Lung (tissue), 11 donors: ENCODE measurements at regions not wholly inside any gene's neighbourhood (a gene's known extent, or its start where the extent isn't known, plus 50 kb on each side); places are given as distances from the start of the nearest gene placed in this dataset.
A peak's percentile ranks its signal among the peaks of the same experiment; 100 is the strongest.

Experiments
- ATAC-seq: fragments of 200-7000 bp; cut with Tn5 transposase; one replicate; pipeline ENCODE4 v1.9.1; 2020; ENCODE audit warnings: moderate number of reproducible peaks; ENCODE audit not compliant: insufficient read depth, low FRiP score
- DNase-seq, 3 donors: peaks; one replicate each; pipeline ENCODE4 v3.0.0-alpha.2; 2013 to 2017
- H3K27ac ChIP-seq, 2 donors: one replicate each; pipeline ENCODE4 v1.5.1; 2013; ENCODE audit warnings: mild to moderate bottlenecking in 2 of 2, moderate library complexity in 2 of 2, control low read depth in 1 of 2, inconsistent platforms in 1 of 2, low read depth in 1 of 2, low read length in 1 of 2
- H3K27me3 ChIP-seq, 3 donors: one replicate each; pipeline ENCODE4 v1.5.1; 2013; ENCODE audit warnings: low read length in 2 of 3; ENCODE audit not compliant: control insufficient read depth in 3 of 3, insufficient read depth in 3 of 3
- H3K36me3 ChIP-seq, 4 donors: one replicate each; pipeline ENCODE4 v1.5.1; 2013; ENCODE audit warnings: low read length in 4 of 4, mild to moderate bottlenecking in 1 of 4, moderate library complexity in 1 of 4; ENCODE audit not compliant: control insufficient read depth in 4 of 4, insufficient read depth in 4 of 4
- H3K4me1 ChIP-seq, 5 donors: one replicate each; pipeline ENCODE4 v1.5.1; 2013; ENCODE audit warnings: low read length in 5 of 5, mild to moderate bottlenecking in 2 of 5, moderate library complexity in 1 of 5; ENCODE audit not compliant: control insufficient read depth in 5 of 5, insufficient read depth in 5 of 5
- H3K4me3 ChIP-seq: one replicate; pipeline ENCODE4 v1.5.1; 2013; ENCODE audit warnings: mild to moderate bottlenecking, control low read depth, moderate library complexity
- H3K9ac ChIP-seq, 2 donors: one replicate each; pipeline ENCODE4 v1.5.1; 2013; ENCODE audit warnings: low read length in 2 of 2, control low read depth in 1 of 2; ENCODE audit not compliant: insufficient read depth in 1 of 2
- H3K9me3 ChIP-seq, 4 donors: one replicate each; pipeline ENCODE4 v1.5.1; 2013; ENCODE audit warnings: low read length in 3 of 4, mild to moderate bottlenecking in 1 of 4, moderate library complexity in 1 of 4; ENCODE audit not compliant: control insufficient read depth in 4 of 4, insufficient read depth in 3 of 4
- WGBS, 2 donors: extraction: QIAGEN DNeasy Blood & Tissue Kit; methylation state at CpG; one replicate each; pipeline ENCODE4 v1.1.7; 2013; 5-methylcytosine and 5-hydroxymethylcytosine counted together
- TF ChIP-seq, protein P1 (sequence below): IDR thresholded peaks from 2 replicates; pipeline ENCODE4 v1.5.1; 2012; ENCODE audit warnings: mild to moderate bottlenecking; ENCODE audit errors: control extremely low read depth, extremely low read depth
- donor health status: control.
- donor health status: control.
- donor health status: Bipolar disorder and iron deficiency.
- donor health status: healthy.
- donor health status: DM: yes; HTN: yes; CAD: no.

DNA sequence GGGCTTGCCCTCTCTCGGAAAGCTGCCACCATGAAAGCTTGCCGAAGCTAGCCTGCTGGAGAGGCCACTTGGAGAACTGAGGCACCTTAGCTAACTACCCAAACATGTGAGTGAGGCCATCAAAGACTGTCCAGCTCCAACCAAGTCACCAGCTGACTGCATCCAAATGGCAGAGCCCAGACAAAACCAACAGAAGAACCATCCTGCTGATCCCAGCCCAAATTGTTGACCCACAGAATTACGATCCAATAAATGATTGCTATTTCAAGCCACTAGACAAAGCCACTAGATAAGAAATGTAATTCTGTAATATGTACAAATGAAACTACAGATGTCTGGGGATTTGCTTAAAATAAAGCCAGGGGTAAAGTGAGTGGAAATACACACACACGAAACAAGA lies 109.8 kb upstream of the TRPM1 start:
- TF ChIP-seq, protein P1, sequence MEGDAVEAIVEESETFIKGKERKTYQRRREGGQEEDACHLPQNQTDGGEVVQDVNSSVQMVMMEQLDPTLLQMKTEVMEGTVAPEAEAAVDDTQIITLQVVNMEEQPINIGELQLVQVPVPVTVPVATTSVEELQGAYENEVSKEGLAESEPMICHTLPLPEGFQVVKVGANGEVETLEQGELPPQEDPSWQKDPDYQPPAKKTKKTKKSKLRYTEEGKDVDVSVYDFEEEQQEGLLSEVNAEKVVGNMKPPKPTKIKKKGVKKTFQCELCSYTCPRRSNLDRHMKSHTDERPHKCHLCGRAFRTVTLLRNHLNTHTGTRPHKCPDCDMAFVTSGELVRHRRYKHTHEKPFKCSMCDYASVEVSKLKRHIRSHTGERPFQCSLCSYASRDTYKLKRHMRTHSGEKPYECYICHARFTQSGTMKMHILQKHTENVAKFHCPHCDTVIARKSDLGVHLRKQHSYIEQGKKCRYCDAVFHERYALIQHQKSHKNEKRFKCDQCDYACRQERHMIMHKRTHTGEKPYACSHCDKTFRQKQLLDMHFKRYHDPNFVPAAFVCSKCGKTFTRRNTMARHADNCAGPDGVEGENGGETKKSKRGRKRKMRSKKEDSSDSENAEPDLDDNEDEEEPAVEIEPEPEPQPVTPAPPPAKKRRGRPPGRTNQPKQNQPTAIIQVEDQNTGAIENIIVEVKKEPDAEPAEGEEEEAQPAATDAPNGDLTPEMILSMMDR: no peak
- 97 to 98% methylated on average over 4 of the region's 4 CpGs for WGBS, 2 donors
- Histone ChIP-seq H3K36me3 (no peaks in the 10 kb centered on the region), H3K9me3 (peaks cover 0 to 7% (median 2%) of the 10 kb centered on the region in 4 donors), H3K4me1 (peaks cover 0 to 13% (median 0%) of the 10 kb centered on the region in 5 donors), H3K27ac (no peak overlapping the region), H3K9ac (no peak overlapping the region), H3K27me3 (no peaks in the 10 kb centered on the region), H3K4me3 (no peak overlapping the region)
- no peak for DNase-seq
- ATAC-seq: no peak

DNA sequence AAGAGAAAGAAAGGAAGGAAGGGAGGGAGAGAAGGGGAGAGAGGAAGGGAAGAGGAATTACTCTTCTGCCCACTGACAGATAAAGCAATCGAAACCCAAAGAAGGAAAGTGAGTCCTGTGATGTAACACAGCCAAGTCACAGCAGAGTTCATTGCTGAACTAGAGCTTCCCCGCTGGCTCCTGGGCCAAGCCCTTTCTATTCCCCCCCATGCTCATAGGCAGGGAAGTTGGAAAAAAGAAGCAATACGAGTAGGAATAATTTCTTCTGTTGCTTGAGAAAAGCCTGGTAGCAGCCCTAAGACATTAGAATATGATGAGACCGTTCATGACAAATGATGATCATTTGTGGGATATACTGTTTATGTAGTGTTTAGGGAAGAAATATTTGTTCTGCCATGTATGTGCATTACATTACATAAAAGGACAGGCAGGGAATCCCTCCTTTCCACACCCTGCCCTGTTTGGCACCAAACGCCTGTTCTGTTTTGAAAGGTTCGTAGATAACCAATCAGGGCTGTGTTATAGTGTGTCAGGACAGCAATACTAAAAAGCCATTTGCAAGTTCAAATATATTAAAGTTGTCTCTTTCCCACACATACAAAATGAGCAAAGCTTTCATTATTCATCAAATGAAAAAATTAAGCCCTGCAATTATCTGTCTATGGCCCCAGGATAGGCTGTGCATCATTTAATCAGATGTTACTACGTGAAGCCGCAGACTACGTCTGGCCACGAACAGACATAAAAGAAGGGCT lies 111.0 kb upstream of the TRPM1 start:
- DNase-seq: no peak
- no peak overlapping the region for H3K9ac ChIP-seq
- H3K4me3 ChIP-seq: no peak overlapping the region
- ATAC-seq: no peak
- peaks cover 0 to 21% (median 0%) of the 10 kb centered on the region in 5 donors for H3K4me1 ChIP-seq
- H3K9me3 ChIP-seq: peaks cover 0 to 7% (median 2%) of the 10 kb centered on the region in 4 donors
- TF ChIP-seq, protein P1: no peak
- WGBS, 2 donors: 55 to 68% methylated on average over 10 of the region's 10 CpGs
- H3K36me3 ChIP-seq: no peaks in the 10 kb centered on the region
- no peak overlapping the region for H3K27ac ChIP-seq
- no peaks in the 10 kb centered on the region for H3K27me3 ChIP-seq

DNA sequence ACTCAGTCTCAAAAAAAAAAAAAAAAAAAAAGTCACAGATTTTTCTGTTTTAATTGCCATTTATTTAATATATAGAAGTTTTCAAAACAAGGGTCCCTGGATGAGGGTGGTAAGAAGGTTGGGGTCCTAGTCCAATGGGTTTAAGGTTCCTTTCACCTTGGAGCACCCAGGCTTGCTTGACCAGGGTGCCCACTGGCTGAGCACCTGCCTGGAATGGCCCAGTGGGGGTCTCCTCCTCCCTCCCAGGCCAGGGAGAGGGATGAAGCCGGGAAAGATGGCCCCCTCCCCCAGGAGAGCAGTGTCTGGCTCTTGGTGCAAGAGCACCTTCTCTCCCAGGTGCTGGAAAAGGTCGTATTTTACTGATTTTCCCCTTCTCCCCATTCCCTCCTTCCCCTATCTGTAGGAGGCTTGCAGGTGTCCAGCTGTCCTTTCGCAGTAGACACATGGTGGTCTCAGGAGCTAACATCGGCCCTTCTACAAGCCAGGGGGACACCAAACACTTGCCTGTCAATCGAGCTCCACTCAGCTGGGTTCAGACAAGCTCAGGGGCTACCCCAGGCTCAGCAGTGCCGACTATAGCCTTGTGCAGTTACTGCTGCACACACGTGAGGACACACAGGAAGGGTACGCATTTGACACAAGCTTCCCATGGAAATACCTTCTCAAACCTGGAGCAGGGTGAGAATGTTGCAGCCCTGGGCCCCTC lies 112.3 kb upstream of the KLF13 start:
- H3K4me1 ChIP-seq: peaks cover 0 to 24% (median 0%) of the 10 kb centered on the region in 5 donors
- H3K36me3 ChIP-seq: no peaks in the 10 kb centered on the region
- peaks cover 0 to 7% (median 2%) of the 10 kb centered on the region in 4 donors for H3K9me3 ChIP-seq
- DNase-seq: no peak
- H3K27me3 ChIP-seq: no peaks in the 10 kb centered on the region
- no peak overlapping the region for H3K9ac ChIP-seq
- ATAC-seq: no peak
- TF ChIP-seq, protein P1: no peak
- peak overlapping the region; percentile 14 to 99 for H3K27ac ChIP-seq
- 65 to 74% methylated on average over 8 of the region's 8 CpGs for WGBS, 2 donors
- H3K4me3 ChIP-seq: no peak overlapping the region
